HCT116 (cell line): ENCODE measurements at regions not wholly inside any gene's neighbourhood (a gene's known extent, or its start where the extent isn't known, plus 50 kb on each side); places are given as distances from the start of the nearest gene placed in this dataset.

Experiments used
- ATAC-seq: fragments of 200-7000 bp; cut with Tn5 transposase; 2 replicates; pipeline ENCODE4 v1.9.1; 2020; ENCODE audit warnings: mild to moderate bottlenecking, moderate library complexity
- BruUV-seq: library from RNA; stranded (reverse); fragments of 400-500 nt; replicated peaks from 2 replicates; lab custom pipeline; 2021; lab: Mats Ljungman, UMichigan
- CTCF ChIA-PET: fragments of 300-600 bp; sonication (Branson Sonifier 250); formaldehyde crosslinking; loops from one replicate; lab custom pipeline; 2021; ENCODE audit warnings: antibody characterized with exemption; lab: Charles Lee
- POLR2A ChIA-PET: fragments of 300-600, 350-600 bp; sonication (Branson Sonifier 250); formaldehyde crosslinking; loops from one replicate; lab custom pipeline; 2021; ENCODE audit warnings: antibody characterized with exemption; lab: Charles Lee
- RAD21 ChIA-PET, 2 experiments: fragments of 300-600 bp; sonication (Branson Sonifier 250); formaldehyde crosslinking; loops; one replicate each; lab custom pipeline; 2023; ENCODE audit warnings: low total read pairs in 2 of 2; ENCODE audit not compliant: uncharacterized antibody in 2 of 2, unreplicated experiment in 2 of 2, low non-redundant PET in 1 of 2; lab: Charles Lee
- DNase-seq: peaks from one replicate; pipeline ENCODE4 v3.0.0-alpha.2; 2010; ENCODE audit warnings: low read depth, low spot score
- H2AFZ ChIP-seq: fragments of 200-600 bp; shearing (Covaris generic), sonication (generic); 2 replicates; pipeline ENCODE4 v1.6.1; 2017; ENCODE audit warnings: low read depth, mixed run types, mixed read lengths, antibody characterized with exemption, low read length; ENCODE audit not compliant: poor library complexity, severe bottlenecking
- H3K27ac ChIP-seq: 2 replicates; pipeline ENCODE4 v1.5.1; 2012; ENCODE audit warnings: low read depth, low read length
- H3K27me3 ChIP-seq: fragments of 200-600 bp; sonication (generic); 2 replicates; pipeline ENCODE4 v1.6.1; 2016; ENCODE audit warnings: mixed run types, low read length, mixed read lengths; ENCODE audit not compliant: insufficient read depth
- H3K36me3 ChIP-seq, 2 experiments: fragments of 200-500 bp in 1 of 2; fragments of 200-600 bp in 1 of 2; sonication (Bioruptor generic) in 1 of 2; sonication (generic) in 1 of 2; 2 replicates each; pipeline versions ENCODE4 v1.5.1 to v1.6.1; 2014 to 2016; ENCODE audit warnings: low read length in 2 of 2, inconsistent platforms in 1 of 2, mixed read lengths in 1 of 2, mixed run types in 1 of 2; ENCODE audit not compliant: insufficient read depth in 2 of 2, control insufficient read depth in 1 of 2
- H3K4me1 ChIP-seq, 2 experiments: fragments of 200-600 bp in 1 of 2; sonication (generic) in 1 of 2; 2 replicates each; pipeline versions ENCODE4 v1.5.1 to v1.6.1; 2012 to 2017; ENCODE audit warnings: low read length in 2 of 2, inconsistent platforms in 1 of 2, mild to moderate bottlenecking in 1 of 2, mixed read lengths in 1 of 2, mixed run types in 1 of 2, moderate library complexity in 1 of 2; ENCODE audit not compliant: insufficient read depth in 2 of 2, control insufficient read depth in 1 of 2
- H3K4me2 ChIP-seq: fragments of 200-600 bp; sonication (generic); 2 replicates; pipeline ENCODE4 v1.6.1; 2017; ENCODE audit warnings: mixed run types, low read length, mixed read lengths
- H3K4me3 ChIP-seq, 2 experiments: fragments of 200-600 bp in 1 of 2; sonication (generic) in 1 of 2; replicated peaks in 1 of 2; 2 replicates each; pipeline ENCODE4 v1.5.1; 2011 to 2016; ENCODE audit warnings: low read length in 2 of 2, control low read depth in 1 of 2, low read depth in 1 of 2, mild to moderate bottlenecking in 1 of 2, mixed read lengths in 1 of 2, mixed run types in 1 of 2
- H3K79me2 ChIP-seq: fragments of 200-600 bp; sonication (generic); 2 replicates; pipeline ENCODE4 v1.6.1; 2017; ENCODE audit warnings: mild to moderate bottlenecking, mixed run types, low read length, moderate library complexity, mixed read lengths; ENCODE audit not compliant: insufficient read depth
- H3K9ac ChIP-seq: fragments of 200-600 bp; sonication (generic); 2 replicates; pipeline ENCODE4 v1.6.1; 2016; ENCODE audit warnings: low read length, mixed read lengths
- H3K9me2 ChIP-seq: fragments of 200-600 bp; sonication (generic), shearing (Covaris generic); 2 replicates; pipeline ENCODE4 v1.6.1; 2017; ENCODE audit warnings: mixed run types, mild to moderate bottlenecking, moderate library complexity; ENCODE audit not compliant: insufficient read depth
- H3K9me3 ChIP-seq, 2 experiments: fragments of 200-500 bp in 1 of 2; fragments of 200-600 bp in 1 of 2; sonication (Bioruptor generic) in 1 of 2; sonication (generic) in 1 of 2; 2 replicates each; pipeline ENCODE4 v1.6.1; 2014 to 2017; ENCODE audit warnings: low read length in 2 of 2, mixed read lengths in 2 of 2, inconsistent platforms in 1 of 2, low read depth in 1 of 2, mild to moderate bottlenecking in 1 of 2, mixed run types in 1 of 2, moderate library complexity in 1 of 2; ENCODE audit not compliant: control insufficient read depth in 1 of 2, insufficient read depth in 1 of 2
- H4K20me1 ChIP-seq: fragments of 200-600 bp; sonication (generic), shearing (Covaris generic); 2 replicates; pipeline ENCODE4 v1.6.1; 2017; ENCODE audit warnings: mixed run types, mild to moderate bottlenecking, moderate library complexity; ENCODE audit not compliant: insufficient read depth
- ATF3 ChIP-seq: IDR thresholded peaks from 2 replicates; pipeline ENCODE4 v1.6.1; 2012
- CBX3 ChIP-seq: IDR thresholded peaks from 2 replicates; pipeline ENCODE4 v1.6.1; 2012; ENCODE audit warnings: low read depth
- EGR1 ChIP-seq: IDR thresholded peaks from 2 replicates; pipeline ENCODE4 v1.6.1; 2012; ENCODE audit warnings: low read depth
- ELF1 ChIP-seq: IDR thresholded peaks from 2 replicates; pipeline ENCODE4 v1.6.1; 2012; ENCODE audit warnings: low read depth, borderline replicate concordance
- EZH2phosphoT487 ChIP-seq: fragments of 200-600 bp; IDR thresholded peaks from 2 replicates; pipeline ENCODE4 v1.6.1; 2018; ENCODE audit warnings: antibody characterized with exemption, borderline replicate concordance
- FOSL1 ChIP-seq: IDR thresholded peaks from 2 replicates; pipeline ENCODE4 v1.6.1; 2012; ENCODE audit warnings: low read depth
- POLR2A ChIP-seq: IDR thresholded peaks from 2 replicates; pipeline ENCODE4 v1.7.0; 2011; ENCODE audit warnings: borderline replicate concordance; ENCODE audit not compliant: insufficient read depth, insufficient read length; ENCODE audit errors: extremely low read depth
- POLR2AphosphoS5 ChIP-seq: IDR thresholded peaks from 2 replicates; pipeline ENCODE4 v1.6.1; 2011; ENCODE audit warnings: mild to moderate bottlenecking, low read depth, low read length, moderate library complexity
- RAD21 ChIP-seq: IDR thresholded peaks from 2 replicates; pipeline ENCODE4 v1.6.1; 2012; ENCODE audit warnings: low read depth, mild to moderate bottlenecking
- SP1 ChIP-seq: IDR thresholded peaks from 2 replicates; pipeline ENCODE4 v1.6.1; 2012; ENCODE audit warnings: low read depth
- SRF ChIP-seq: IDR thresholded peaks from 2 replicates; pipeline ENCODE4 v1.6.1; 2012; ENCODE audit warnings: low read depth
- YY1 ChIP-seq: IDR thresholded peaks from 2 replicates; pipeline ENCODE4 v1.6.1; 2011; ENCODE audit warnings: low read length, low read depth, moderate library complexity, mild to moderate bottlenecking; ENCODE audit not compliant: insufficient replicate concordance; ENCODE audit errors: extremely low read depth
- intact Hi-C: fragments of 100-400 bp; cut with micrococcal nuclease; formaldehyde crosslinking; loops from 2 replicates; pipeline ENCODE4 v1.10.0; 2022
- TF ChIP-seq, protein P1 (sequence below): IDR thresholded peaks from 2 replicates; pipeline ENCODE4 v1.6.1; 2011; ENCODE audit warnings: mild to moderate bottlenecking, low read length, moderate library complexity; ENCODE audit not compliant: insufficient replicate concordance; ENCODE audit errors: extremely low read depth
- TF ChIP-seq, protein P2 (sequence below): IDR thresholded peaks from 2 replicates; pipeline ENCODE4 v1.6.1; 2012
- TF ChIP-seq, protein P3 (sequence below), 3 experiments: fragments of 200-600 bp in 1 of 3; sonication (generic) in 1 of 3; IDR thresholded peaks in 2 of 3; conservative IDR thresholded peaks in 1 of 3; 2 replicates each; pipeline ENCODE4 v1.5.1; 2012 to 2017; ENCODE audit warnings: low read depth in 2 of 3, low read length in 2 of 3, antibody characterized with exemption in 1 of 3, borderline replicate concordance in 1 of 3, control low read depth in 1 of 3, mild to moderate bottlenecking in 1 of 3, mixed read lengths in 1 of 3, mixed run types in 1 of 3, moderate library complexity in 1 of 3; ENCODE audit not compliant: insufficient read depth in 1 of 3

DNA sequence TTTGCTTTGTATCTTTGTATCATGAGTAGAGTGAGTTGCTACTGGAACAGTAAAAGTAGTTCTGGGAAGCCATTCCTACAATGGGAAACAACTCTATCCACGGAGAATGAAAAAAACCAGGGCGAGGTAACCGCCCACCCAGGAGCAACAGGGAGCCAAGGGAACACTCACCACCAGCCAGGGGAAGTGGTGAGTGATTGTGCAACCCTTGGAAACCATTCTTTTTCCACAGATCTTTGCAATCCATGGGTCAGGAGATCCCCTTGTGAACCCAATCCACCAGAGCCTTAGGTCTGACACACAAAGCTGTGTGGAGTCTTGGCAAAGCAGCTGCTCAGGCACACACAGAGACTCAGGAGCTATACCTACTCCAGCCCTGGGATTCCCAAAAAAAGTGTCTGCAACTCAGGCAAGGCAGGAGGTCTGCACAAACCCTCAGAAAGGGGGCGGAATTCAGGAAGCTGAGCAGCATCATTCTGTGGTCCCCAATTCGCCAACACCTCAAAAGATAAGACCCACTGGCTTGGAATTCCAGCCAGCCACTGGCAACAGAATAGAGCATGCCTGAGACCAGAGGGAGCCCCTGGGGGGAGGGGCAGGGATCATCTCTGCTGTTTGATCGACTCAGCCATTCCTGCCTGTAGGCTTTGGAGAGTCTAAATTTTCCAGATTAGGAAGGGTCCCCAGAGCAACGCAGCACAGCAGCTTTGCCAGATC lies 52.1 kb upstream of the PPFIA2 start:
- Histone ChIP-seq H3K4me3 (no peak overlapping the region), H3K27me3 (no peaks in the 10 kb centered on the region), H3K27ac (no peak overlapping the region), H4K20me1 (no peaks in the 10 kb centered on the region), H2AFZ (no peak overlapping the region), H3K9ac (no peak overlapping the region), H3K36me3 (no peaks in the 10 kb centered on the region), H3K4me1 (no peaks in the 10 kb centered on the region), H3K9me2 (no peaks in the 10 kb centered on the region), H3K9me3 (no peaks in the 10 kb centered on the region), H3K79me2 (no peaks in the 10 kb centered on the region), H3K4me2 (no peak overlapping the region)
- no peak for TF ChIP-seq ATF3
- no TSS peak for BruUV-seq
- ATAC-seq (no peak), DNase-seq (no peak)
- CTCF ChIA-PET, result no interaction called here
- RAD21 ChIA-PET, result no interaction called here
- intact Hi-C loops, result no loop called here
- POLR2A ChIA-PET, result no interaction called here

DNA sequence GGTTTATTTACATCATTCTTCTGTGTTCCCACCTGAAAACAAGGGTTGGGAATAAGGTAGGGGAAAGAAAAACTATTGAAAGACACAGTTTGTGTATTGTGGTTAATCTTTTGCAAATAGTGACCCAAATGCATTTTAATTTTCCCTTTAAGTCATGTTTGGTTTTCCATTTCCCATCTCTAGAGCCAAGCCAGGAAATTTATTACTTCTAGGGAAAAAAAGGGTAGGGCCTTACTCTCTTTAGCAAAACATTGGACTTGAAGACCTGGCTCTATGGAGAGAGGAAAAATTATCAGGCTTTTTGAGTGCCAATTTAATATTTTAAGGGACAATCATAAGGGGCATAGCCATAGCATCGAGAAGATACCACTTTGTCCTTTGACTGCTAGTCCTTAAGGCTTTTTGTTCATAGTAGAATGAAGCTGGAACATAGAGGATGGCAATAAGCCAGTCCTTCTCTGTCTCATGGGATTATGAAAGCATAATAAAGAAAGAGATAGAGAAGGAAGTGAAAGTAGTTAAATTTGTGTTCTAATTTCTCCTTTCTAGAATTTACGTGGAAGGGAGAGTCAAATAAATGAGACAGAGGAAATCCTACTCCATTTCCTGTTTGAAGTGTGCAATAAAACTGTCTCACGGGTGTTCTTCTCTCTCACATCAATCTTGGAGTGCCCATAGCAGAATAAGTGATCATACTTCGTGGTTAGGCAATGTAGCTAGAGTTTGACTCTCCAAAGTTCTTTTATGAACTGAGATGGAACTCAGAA lies 50.9 kb upstream of the PPFIA2 start:
- CTCF ChIA-PET, result no interaction called here
- Histone ChIP-seq H2AFZ (no peak overlapping the region), H3K9me2 (no peaks in the 10 kb centered on the region), H3K27me3 (no peaks in the 10 kb centered on the region), H3K79me2 (no peaks in the 10 kb centered on the region), H3K36me3 (no peaks in the 10 kb centered on the region), H3K9me3 (no peaks in the 10 kb centered on the region), H3K9ac (no peak overlapping the region), H3K27ac (no peak overlapping the region), H3K4me1 (no peaks in the 10 kb centered on the region), H3K4me2 (no peak overlapping the region), H3K4me3 (no peak overlapping the region), H4K20me1 (no peaks in the 10 kb centered on the region)
- intact Hi-C loops, result no loop called here
- RAD21 ChIA-PET, result no interaction called here
- POLR2A ChIA-PET, result no interaction called here
- ATAC-seq (no peak), DNase-seq (no peak)
- no TSS peak for BruUV-seq
- TF ChIP-seq RAD21, result no peak
- no peak for TF ChIP-seq EGR1
- TF ChIP-seq SP1, result no peak
- TF ChIP-seq EZH2phosphoT487, result no peak
- no peak for TF ChIP-seq ELF1
- no peak for TF ChIP-seq POLR2A
- TF ChIP-seq, protein P1, sequence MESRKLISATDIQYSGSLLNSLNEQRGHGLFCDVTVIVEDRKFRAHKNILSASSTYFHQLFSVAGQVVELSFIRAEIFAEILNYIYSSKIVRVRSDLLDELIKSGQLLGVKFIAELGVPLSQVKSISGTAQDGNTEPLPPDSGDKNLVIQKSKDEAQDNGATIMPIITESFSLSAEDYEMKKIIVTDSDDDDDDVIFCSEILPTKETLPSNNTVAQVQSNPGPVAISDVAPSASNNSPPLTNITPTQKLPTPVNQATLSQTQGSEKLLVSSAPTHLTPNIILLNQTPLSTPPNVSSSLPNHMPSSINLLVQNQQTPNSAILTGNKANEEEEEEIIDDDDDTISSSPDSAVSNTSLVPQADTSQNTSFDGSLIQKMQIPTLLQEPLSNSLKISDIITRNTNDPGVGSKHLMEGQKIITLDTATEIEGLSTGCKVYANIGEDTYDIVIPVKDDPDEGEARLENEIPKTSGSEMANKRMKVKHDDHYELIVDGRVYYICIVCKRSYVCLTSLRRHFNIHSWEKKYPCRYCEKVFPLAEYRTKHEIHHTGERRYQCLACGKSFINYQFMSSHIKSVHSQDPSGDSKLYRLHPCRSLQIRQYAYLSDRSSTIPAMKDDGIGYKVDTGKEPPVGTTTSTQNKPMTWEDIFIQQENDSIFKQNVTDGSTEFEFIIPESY, result no peak
- no peak for TF ChIP-seq YY1
- TF ChIP-seq, protein P2, sequence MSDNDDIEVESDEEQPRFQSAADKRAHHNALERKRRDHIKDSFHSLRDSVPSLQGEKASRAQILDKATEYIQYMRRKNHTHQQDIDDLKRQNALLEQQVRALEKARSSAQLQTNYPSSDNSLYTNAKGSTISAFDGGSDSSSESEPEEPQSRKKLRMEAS, result no peak
- TF ChIP-seq FOSL1, result no peak
- TF ChIP-seq SRF, result no peak
- no peak for TF ChIP-seq CBX3
- TF ChIP-seq, protein P3, sequence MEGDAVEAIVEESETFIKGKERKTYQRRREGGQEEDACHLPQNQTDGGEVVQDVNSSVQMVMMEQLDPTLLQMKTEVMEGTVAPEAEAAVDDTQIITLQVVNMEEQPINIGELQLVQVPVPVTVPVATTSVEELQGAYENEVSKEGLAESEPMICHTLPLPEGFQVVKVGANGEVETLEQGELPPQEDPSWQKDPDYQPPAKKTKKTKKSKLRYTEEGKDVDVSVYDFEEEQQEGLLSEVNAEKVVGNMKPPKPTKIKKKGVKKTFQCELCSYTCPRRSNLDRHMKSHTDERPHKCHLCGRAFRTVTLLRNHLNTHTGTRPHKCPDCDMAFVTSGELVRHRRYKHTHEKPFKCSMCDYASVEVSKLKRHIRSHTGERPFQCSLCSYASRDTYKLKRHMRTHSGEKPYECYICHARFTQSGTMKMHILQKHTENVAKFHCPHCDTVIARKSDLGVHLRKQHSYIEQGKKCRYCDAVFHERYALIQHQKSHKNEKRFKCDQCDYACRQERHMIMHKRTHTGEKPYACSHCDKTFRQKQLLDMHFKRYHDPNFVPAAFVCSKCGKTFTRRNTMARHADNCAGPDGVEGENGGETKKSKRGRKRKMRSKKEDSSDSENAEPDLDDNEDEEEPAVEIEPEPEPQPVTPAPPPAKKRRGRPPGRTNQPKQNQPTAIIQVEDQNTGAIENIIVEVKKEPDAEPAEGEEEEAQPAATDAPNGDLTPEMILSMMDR (IDR thresholded peaks at IDR 0.05 in 2 of 3, conservative IDR thresholded peaks at IDR 0.05 in 1 of 3; ENCODE audit: borderline replicate concordance in 1 of 3, insufficient read depth in 1 of 3, low read depth in 2 of 3, low read length in 2 of 3), result no peak
- no peak for TF ChIP-seq POLR2AphosphoS5
